WTC11 (cell line): ENCODE measurements at regions not wholly inside any gene's neighbourhood (a gene's known extent, or its start where the extent isn't known, plus 50 kb on each side); places are given as distances from the start of the nearest gene placed in this dataset.

ENCODE experiments used
- ATAC-seq: fragments of 200-7000 bp; cut with Tn5 transposase; 2 replicates; pipeline ENCODE4 v1.10.0; 2021; ENCODE audit warnings: mild to moderate bottlenecking, moderate library complexity
- CTCF ChIA-PET: fragments of 300-600 bp; sonication (Branson Sonifier 250); formaldehyde crosslinking; loops from one replicate; lab custom pipeline; 2021; ENCODE audit warnings: antibody characterized with exemption; lab: Charles Lee
- POLR2A ChIA-PET: fragments of 350-600 bp; sonication (Branson Sonifier 250); formaldehyde crosslinking; loops from one replicate; lab custom pipeline; 2021; ENCODE audit warnings: antibody characterized with exemption; lab: Charles Lee
- DNase-seq: peaks from one replicate; pipeline ENCODE4 v3.0.0; 2021; ENCODE audit warnings: low spot score
- H3K27ac Mint-ChIP-seq: 2 replicates; pipeline ENCODE4 v1.8.0; 2021; ENCODE audit warnings: mixed read lengths
- H3K27me3 Mint-ChIP-seq: 2 replicates; pipeline ENCODE4 v1.8.0; 2021; ENCODE audit warnings: low read depth, mild to moderate bottlenecking, moderate library complexity, mixed read lengths
- H3K36me3 Mint-ChIP-seq: 2 replicates; pipeline ENCODE4 v1.8.0; 2021; ENCODE audit warnings: mixed read lengths
- H3K4me1 Mint-ChIP-seq: 2 replicates; pipeline ENCODE4 v1.8.0; 2022; ENCODE audit warnings: mixed read lengths
- H3K4me3 Mint-ChIP-seq: 2 replicates; pipeline ENCODE4 v1.8.0; 2021; ENCODE audit warnings: mild to moderate bottlenecking, moderate library complexity, mixed read lengths
- H3K9me3 Mint-ChIP-seq: 2 replicates; pipeline ENCODE4 v1.8.0; 2021; ENCODE audit warnings: mixed read lengths
- CBFB ChIP-seq: sonication (generic); formaldehyde crosslinking; IDR thresholded peaks from 2 replicates; pipeline ENCODE4 v1.8.1; 2022; ENCODE audit warnings: mild to moderate bottlenecking, low read depth, missing genetic modification reagents
- ESRRA ChIP-seq: sonication (generic); formaldehyde crosslinking; IDR thresholded peaks from 2 replicates; pipeline ENCODE4 v1.8.1; 2022; ENCODE audit warnings: mild to moderate bottlenecking, missing genetic modification reagents, borderline replicate concordance
- ETV6 ChIP-seq: sonication (generic); formaldehyde crosslinking; IDR thresholded peaks from 2 replicates; pipeline ENCODE4 v1.8.1; 2022; ENCODE audit warnings: mild to moderate bottlenecking, missing genetic modification reagents
- FOXP4 ChIP-seq: sonication (generic); formaldehyde crosslinking; IDR thresholded peaks from 2 replicates; pipeline ENCODE4 v1.8.0; 2022; ENCODE audit warnings: mild to moderate bottlenecking, missing genetic modification reagents
- GABPB1 ChIP-seq: sonication (generic); formaldehyde crosslinking; IDR thresholded peaks from 2 replicates; pipeline ENCODE4 v1.8.1; 2023; ENCODE audit warnings: mild to moderate bottlenecking, missing genetic modification reagents
- IRF2 ChIP-seq: sonication (generic); formaldehyde crosslinking; IDR thresholded peaks from 2 replicates; pipeline ENCODE4 v1.8.0; 2022; ENCODE audit warnings: low read depth, missing genetic modification reagents, borderline replicate concordance
- JAZF1 ChIP-seq: fragments of 250-450 bp; sonication (Bioruptor Pico); IDR thresholded peaks from 2 replicates; pipeline ENCODE4 v1.9.0; 2021; ENCODE audit warnings: moderate library complexity, mild to moderate bottlenecking, inconsistent platforms
- MYBL2 ChIP-seq: sonication (generic); formaldehyde crosslinking; IDR thresholded peaks from 2 replicates; pipeline ENCODE4 v1.8.1; 2023; ENCODE audit warnings: mild to moderate bottlenecking, moderate library complexity, missing genetic modification reagents
- NR2C2 ChIP-seq: sonication (generic); formaldehyde crosslinking; IDR thresholded peaks from 2 replicates; pipeline ENCODE4 v1.8.0; 2022; ENCODE audit warnings: mild to moderate bottlenecking, missing genetic modification reagents
- OVOL2 ChIP-seq: fragments of 250-450 bp; sonication (Bioruptor Pico); IDR thresholded peaks from 2 replicates; pipeline ENCODE4 v1.9.0; 2021; ENCODE audit warnings: mild to moderate bottlenecking, borderline replicate concordance
- SP1 ChIP-seq: sonication (generic); formaldehyde crosslinking; conservative IDR thresholded peaks from 2 replicates; pipeline ENCODE4 v1.8.1; 2022; ENCODE audit warnings: missing genetic modification reagents
- ZMAT4 ChIP-seq: fragments of 250-450 bp; sonication (Bioruptor Pico); IDR thresholded peaks from 2 replicates; pipeline ENCODE4 v1.9.0; 2021; ENCODE audit warnings: mild to moderate bottlenecking
- ZNF121 ChIP-seq: sonication (generic); formaldehyde crosslinking; IDR thresholded peaks from 2 replicates; pipeline ENCODE4 v1.8.0; 2023; ENCODE audit warnings: missing genetic modification reagents
- ZNF219 ChIP-seq: sonication (generic); formaldehyde crosslinking; IDR thresholded peaks from 2 replicates; pipeline ENCODE4 v1.8.0; 2023; ENCODE audit warnings: missing genetic modification reagents, mild to moderate bottlenecking, borderline replicate concordance
- ZNF263 ChIP-seq: sonication (generic); formaldehyde crosslinking; IDR thresholded peaks from 2 replicates; pipeline ENCODE4 v1.8.1; 2022; ENCODE audit warnings: low read depth, mild to moderate bottlenecking, moderate library complexity, missing genetic modification reagents
- ZNF396 ChIP-seq: fragments of 250-450 bp; sonication (Bioruptor Pico); IDR thresholded peaks from 2 replicates; pipeline ENCODE4 v1.8.0; 2021; ENCODE audit warnings: mild to moderate bottlenecking, moderate library complexity, borderline replicate concordance
- ZNF671 ChIP-seq: fragments of 250-450 bp; sonication (Bioruptor Pico); IDR thresholded peaks from 2 replicates; pipeline ENCODE4 v1.8.0; 2021; ENCODE audit warnings: mild to moderate bottlenecking
- TF ChIP-seq, protein P1 (sequence below): sonication (generic); formaldehyde crosslinking; IDR thresholded peaks from 2 replicates; pipeline ENCODE4 v1.8.1; 2022; ENCODE audit warnings: mild to moderate bottlenecking, moderate library complexity, missing genetic modification reagents
- TF ChIP-seq, protein P2 (sequence below): sonication (generic); formaldehyde crosslinking; IDR thresholded peaks from 2 replicates; pipeline ENCODE4 v1.8.1; 2022; ENCODE audit warnings: low read depth, mild to moderate bottlenecking, moderate library complexity, missing genetic modification reagents, borderline replicate concordance
- TF ChIP-seq, protein P3 (sequence below): sonication (generic); formaldehyde crosslinking; IDR thresholded peaks from 2 replicates; pipeline ENCODE4 v1.8.1; 2023; ENCODE audit warnings: mild to moderate bottlenecking, missing genetic modification reagents, borderline replicate concordance
- TF ChIP-seq, protein P4 (sequence below): fragments of 250-450 bp; sonication (Bioruptor Pico); IDR thresholded peaks from 2 replicates; pipeline ENCODE4 v1.9.0; 2021; ENCODE audit warnings: mild to moderate bottlenecking

DNA sequence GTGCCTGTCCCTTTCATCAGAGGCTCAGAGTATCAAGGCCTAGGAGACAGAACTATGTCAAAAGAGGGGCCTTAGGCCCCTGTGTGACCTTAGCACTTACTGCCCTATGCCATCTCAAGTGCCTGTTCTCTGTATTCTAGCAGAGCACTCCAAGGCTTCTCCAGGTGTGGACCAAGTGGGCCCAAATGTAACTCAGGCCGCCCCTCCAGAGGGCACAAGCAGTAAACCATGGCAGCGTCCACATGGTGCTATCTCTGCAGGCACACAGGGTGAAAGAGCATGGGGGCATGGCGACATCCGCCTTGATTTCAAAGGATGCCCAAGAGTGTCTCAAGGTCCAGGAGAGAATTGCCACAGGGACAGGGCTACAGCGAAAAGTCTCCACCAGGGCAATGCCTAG is 628.7 kb downstream of the RPS29 start:
- ATAC-seq, result no peak
- Mint-ChIP-seq H3K27me3 (peaks cover 5% of the 10 kb centered on the region; the same call in 1 of the 2 replicates), H3K36me3 (peaks cover 6% of the 10 kb centered on the region)
- POLR2A ChIA-PET, result no interaction called here
- TF ChIP-seq NR2C2 (CRISPR knock-in tag) (no peak), ZNF671 (CRISPR knock-in tag) (no peak), ZNF263 (CRISPR knock-in tag) (no peak), ETV6 (CRISPR knock-in tag) (no peak), ESRRA (CRISPR knock-in tag) (no peak), JAZF1 (CRISPR knock-in tag) (no peak), OVOL2 (CRISPR knock-in tag) (no peak), IRF2 (CRISPR knock-in tag) (no peak), MYBL2 (no peak), FOXP4 (CRISPR knock-in tag) (no peak), ZMAT4 (CRISPR knock-in tag) (no peak), ZNF396 (no peak), ZNF219 (CRISPR knock-in tag) (no peak), ZNF121 (CRISPR knock-in tag) (no peak)
- TF ChIP-seq, protein P1, sequence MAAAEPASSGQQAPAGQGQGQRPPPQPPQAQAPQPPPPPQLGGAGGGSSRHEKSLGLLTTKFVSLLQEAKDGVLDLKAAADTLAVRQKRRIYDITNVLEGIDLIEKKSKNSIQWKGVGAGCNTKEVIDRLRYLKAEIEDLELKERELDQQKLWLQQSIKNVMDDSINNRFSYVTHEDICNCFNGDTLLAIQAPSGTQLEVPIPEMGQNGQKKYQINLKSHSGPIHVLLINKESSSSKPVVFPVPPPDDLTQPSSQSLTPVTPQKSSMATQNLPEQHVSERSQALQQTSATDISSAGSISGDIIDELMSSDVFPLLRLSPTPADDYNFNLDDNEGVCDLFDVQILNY (CRISPR knock-in tag), result no peak
- TF ChIP-seq, protein P2, sequence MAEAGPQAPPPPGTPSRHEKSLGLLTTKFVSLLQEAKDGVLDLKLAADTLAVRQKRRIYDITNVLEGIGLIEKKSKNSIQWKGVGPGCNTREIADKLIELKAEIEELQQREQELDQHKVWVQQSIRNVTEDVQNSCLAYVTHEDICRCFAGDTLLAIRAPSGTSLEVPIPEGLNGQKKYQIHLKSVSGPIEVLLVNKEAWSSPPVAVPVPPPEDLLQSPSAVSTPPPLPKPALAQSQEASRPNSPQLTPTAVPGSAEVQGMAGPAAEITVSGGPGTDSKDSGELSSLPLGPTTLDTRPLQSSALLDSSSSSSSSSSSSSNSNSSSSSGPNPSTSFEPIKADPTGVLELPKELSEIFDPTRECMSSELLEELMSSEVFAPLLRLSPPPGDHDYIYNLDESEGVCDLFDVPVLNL, result no peak
- TF ChIP-seq, protein P3, sequence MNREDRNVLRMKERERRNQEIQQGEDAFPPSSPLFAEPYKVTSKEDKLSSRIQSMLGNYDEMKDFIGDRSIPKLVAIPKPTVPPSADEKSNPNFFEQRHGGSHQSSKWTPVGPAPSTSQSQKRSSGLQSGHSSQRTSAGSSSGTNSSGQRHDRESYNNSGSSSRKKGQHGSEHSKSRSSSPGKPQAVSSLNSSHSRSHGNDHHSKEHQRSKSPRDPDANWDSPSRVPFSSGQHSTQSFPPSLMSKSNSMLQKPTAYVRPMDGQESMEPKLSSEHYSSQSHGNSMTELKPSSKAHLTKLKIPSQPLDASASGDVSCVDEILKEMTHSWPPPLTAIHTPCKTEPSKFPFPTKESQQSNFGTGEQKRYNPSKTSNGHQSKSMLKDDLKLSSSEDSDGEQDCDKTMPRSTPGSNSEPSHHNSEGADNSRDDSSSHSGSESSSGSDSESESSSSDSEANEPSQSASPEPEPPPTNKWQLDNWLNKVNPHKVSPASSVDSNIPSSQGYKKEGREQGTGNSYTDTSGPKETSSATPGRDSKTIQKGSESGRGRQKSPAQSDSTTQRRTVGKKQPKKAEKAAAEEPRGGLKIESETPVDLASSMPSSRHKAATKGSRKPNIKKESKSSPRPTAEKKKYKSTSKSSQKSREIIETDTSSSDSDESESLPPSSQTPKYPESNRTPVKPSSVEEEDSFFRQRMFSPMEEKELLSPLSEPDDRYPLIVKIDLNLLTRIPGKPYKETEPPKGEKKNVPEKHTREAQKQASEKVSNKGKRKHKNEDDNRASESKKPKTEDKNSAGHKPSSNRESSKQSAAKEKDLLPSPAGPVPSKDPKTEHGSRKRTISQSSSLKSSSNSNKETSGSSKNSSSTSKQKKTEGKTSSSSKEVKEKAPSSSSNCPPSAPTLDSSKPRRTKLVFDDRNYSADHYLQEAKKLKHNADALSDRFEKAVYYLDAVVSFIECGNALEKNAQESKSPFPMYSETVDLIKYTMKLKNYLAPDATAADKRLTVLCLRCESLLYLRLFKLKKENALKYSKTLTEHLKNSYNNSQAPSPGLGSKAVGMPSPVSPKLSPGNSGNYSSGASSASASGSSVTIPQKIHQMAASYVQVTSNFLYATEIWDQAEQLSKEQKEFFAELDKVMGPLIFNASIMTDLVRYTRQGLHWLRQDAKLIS (CRISPR knock-in tag), result no peak
- TF ChIP-seq, all 79 proteins: peak for 0
- CTCF ChIA-PET, result no interaction called here
- Mint-ChIP-seq H3K4me3 (no peak overlapping the region), H3K27ac (no peak overlapping the region), H3K4me1 (no peaks in the 10 kb centered on the region), H3K9me3 (peaks cover 40% of the 10 kb centered on the region)
- DNase-seq, result no peak

DNA sequence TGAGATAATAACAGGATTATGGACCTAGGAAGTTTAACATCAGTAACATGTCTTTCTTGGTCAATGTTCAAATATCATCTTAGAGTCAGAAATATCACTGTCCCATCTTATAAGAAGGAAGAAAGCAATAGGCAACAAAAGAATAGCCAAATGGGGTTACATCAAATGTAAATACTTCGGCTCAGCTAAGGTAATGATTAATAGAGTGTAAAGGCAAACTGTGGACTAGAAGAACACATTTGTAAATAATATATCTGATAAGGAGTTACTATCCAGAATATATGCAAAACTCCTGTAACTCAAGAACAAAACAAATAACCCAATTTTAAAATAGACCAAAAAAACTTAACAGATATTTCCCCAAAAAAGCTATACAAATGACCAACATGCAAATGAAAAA is 630.3 kb downstream of the RPS29 start:
- ChIA-PET POLR2A (no interaction called here), CTCF (no interaction called here)
- peaks cover 31% of the 10 kb centered on the region for H3K9me3 Mint-ChIP-seq
- no peaks in the 10 kb centered on the region for H3K4me1 Mint-ChIP-seq
- DNase-seq (no peak), ATAC-seq (no peak)
- H3K27ac Mint-ChIP-seq, result no peak overlapping the region
- peaks cover 3% of the 10 kb centered on the region; the same call in 1 of the 2 replicates for H3K36me3 Mint-ChIP-seq
- peaks cover 3% of the 10 kb centered on the region; the same call in 1 of the 2 replicates for H3K27me3 Mint-ChIP-seq
- no peak overlapping the region for H3K4me3 Mint-ChIP-seq
- TF ChIP-seq GABPB1 (no peak), ESRRA (CRISPR knock-in tag) (no peak), ZMAT4 (CRISPR knock-in tag) (no peak), CBFB (CRISPR knock-in tag) (no peak), SP1 (CRISPR knock-in tag) (no peak)
- TF ChIP-seq, protein P4, sequence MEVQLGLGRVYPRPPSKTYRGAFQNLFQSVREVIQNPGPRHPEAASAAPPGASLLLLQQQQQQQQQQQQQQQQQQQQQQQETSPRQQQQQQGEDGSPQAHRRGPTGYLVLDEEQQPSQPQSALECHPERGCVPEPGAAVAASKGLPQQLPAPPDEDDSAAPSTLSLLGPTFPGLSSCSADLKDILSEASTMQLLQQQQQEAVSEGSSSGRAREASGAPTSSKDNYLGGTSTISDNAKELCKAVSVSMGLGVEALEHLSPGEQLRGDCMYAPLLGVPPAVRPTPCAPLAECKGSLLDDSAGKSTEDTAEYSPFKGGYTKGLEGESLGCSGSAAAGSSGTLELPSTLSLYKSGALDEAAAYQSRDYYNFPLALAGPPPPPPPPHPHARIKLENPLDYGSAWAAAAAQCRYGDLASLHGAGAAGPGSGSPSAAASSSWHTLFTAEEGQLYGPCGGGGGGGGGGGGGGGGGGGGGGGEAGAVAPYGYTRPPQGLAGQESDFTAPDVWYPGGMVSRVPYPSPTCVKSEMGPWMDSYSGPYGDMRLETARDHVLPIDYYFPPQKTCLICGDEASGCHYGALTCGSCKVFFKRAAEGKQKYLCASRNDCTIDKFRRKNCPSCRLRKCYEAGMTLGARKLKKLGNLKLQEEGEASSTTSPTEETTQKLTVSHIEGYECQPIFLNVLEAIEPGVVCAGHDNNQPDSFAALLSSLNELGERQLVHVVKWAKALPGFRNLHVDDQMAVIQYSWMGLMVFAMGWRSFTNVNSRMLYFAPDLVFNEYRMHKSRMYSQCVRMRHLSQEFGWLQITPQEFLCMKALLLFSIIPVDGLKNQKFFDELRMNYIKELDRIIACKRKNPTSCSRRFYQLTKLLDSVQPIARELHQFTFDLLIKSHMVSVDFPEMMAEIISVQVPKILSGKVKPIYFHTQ, result no peak
